GM23338 (cell line): ENCODE measurements at regions not wholly inside any gene's neighbourhood (a gene's known extent, or its start where the extent isn't known, plus 50 kb on each side); places are given as distances from the start of the nearest gene placed in this dataset.

Experiments
- ATAC-seq: fragments of 200-7000 bp; cut with Tn5 transposase; 3 replicates; pipeline ENCODE4 v1.9.1; 2020
- DNase-seq: peaks from one replicate; pipeline ENCODE4 v3.0.0-alpha.2; 2015; ENCODE audit warnings: low spot score
- H2AFZ ChIP-seq: fragments of 200-600 bp; sonication (generic); 2 replicates; pipeline ENCODE4 v1.8.0; 2016; ENCODE audit warnings: antibody characterized with exemption, mild to moderate bottlenecking, moderate library complexity
- H3F3A ChIP-seq: fragments of 200-600 bp; sonication (generic); replicated peaks from 2 replicates; pipeline ENCODE4 v1.8.0; 2017; ENCODE audit warnings: antibody characterized with exemption, mixed run types, low read depth
- H3K27ac ChIP-seq: fragments of 200-600 bp; sonication (generic); 2 replicates; pipeline ENCODE4 v1.6.1; 2016; ENCODE audit warnings: low read depth
- H3K27me3 ChIP-seq: fragments of 200-600 bp; sonication (generic); 2 replicates; pipeline ENCODE4 v1.8.0; 2016; ENCODE audit warnings: mild to moderate bottlenecking, mixed run types, moderate library complexity; ENCODE audit not compliant: insufficient read depth
- H3K36me3 ChIP-seq: fragments of 200-600 bp; sonication (generic); 2 replicates; pipeline ENCODE4 v1.8.0; 2016; ENCODE audit warnings: mild to moderate bottlenecking; ENCODE audit not compliant: insufficient read depth
- H3K4me1 ChIP-seq: fragments of 200-600 bp; sonication (generic); 2 replicates; pipeline ENCODE4 v1.8.0; 2016; ENCODE audit warnings: mild to moderate bottlenecking, moderate library complexity; ENCODE audit not compliant: insufficient read depth
- H3K4me2 ChIP-seq: fragments of 200-600 bp; sonication (generic); 2 replicates; pipeline ENCODE4 v1.7.1; 2017; ENCODE audit warnings: mixed run types
- H3K4me3 ChIP-seq: fragments of 200-600 bp; sonication (generic); 2 replicates; pipeline ENCODE4 v1.6.1; 2016; ENCODE audit warnings: mixed run types
- H3K79me2 ChIP-seq: fragments of 200-600 bp; sonication (generic); replicated peaks from 2 replicates; pipeline ENCODE4 v1.8.0; 2017; ENCODE audit warnings: mild to moderate bottlenecking; ENCODE audit not compliant: insufficient read depth
- H3K9me2 ChIP-seq: fragments of 200-600 bp; sonication (generic); 2 replicates; pipeline ENCODE4 v1.8.0; 2017; ENCODE audit not compliant: insufficient read depth
- H4K20me1 ChIP-seq: fragments of 200-600 bp; sonication (generic); replicated peaks from 2 replicates; pipeline ENCODE4 v1.8.0; 2017; ENCODE audit warnings: mild to moderate bottlenecking; ENCODE audit not compliant: insufficient read depth
- H3K27ac Mint-ChIP-seq: 2 replicates; pipeline ENCODE4 v1.8.0; 2020; ENCODE audit warnings: inconsistent platforms, mild to moderate bottlenecking, moderate library complexity, mixed read lengths
- H3K27me3 Mint-ChIP-seq: 3 replicates; pipeline ENCODE4 v1.8.0; 2022; ENCODE audit warnings: low read depth, mild to moderate bottlenecking, moderate library complexity, mixed read lengths, inconsistent platforms; ENCODE audit not compliant: insufficient read depth, poor library complexity
- H3K36me3 Mint-ChIP-seq: 3 replicates; pipeline ENCODE4 v1.8.0; 2021; ENCODE audit warnings: low read depth, mild to moderate bottlenecking, inconsistent platforms, moderate library complexity, mixed read lengths
- H3K4me1 Mint-ChIP-seq: 3 replicates; pipeline ENCODE4 v1.8.0; 2020; ENCODE audit warnings: mild to moderate bottlenecking, inconsistent platforms, mixed read lengths
- H3K4me3 Mint-ChIP-seq: 3 replicates; pipeline ENCODE4 v1.8.0; 2021; ENCODE audit warnings: moderate library complexity, mild to moderate bottlenecking, inconsistent platforms, mixed read lengths
- H3K9me3 Mint-ChIP-seq: 3 replicates; pipeline ENCODE4 v1.8.0; 2020; ENCODE audit warnings: moderate library complexity, mild to moderate bottlenecking, inconsistent platforms, mixed read lengths
- EZH2 ChIP-seq: fragments of 200-600 bp; sonication (generic); IDR thresholded peaks from one replicate; pipeline ENCODE4 v1.8.0; 2017; ENCODE audit warnings: antibody characterized with exemption, mild to moderate bottlenecking, low read depth; ENCODE audit not compliant: unreplicated experiment
- JUNB ChIP-seq: IDR thresholded peaks from one replicate; pipeline ENCODE4 v1.6.1; 2016; ENCODE audit warnings: antibody characterized with exemption; ENCODE audit not compliant: unreplicated experiment
- ZNF114 ChIP-seq: fragments of 250-450 bp; sonication (Bioruptor Pico); IDR thresholded peaks from 2 replicates; pipeline ENCODE4 v1.5.0; 2020; ENCODE audit warnings: mild to moderate bottlenecking, moderate library complexity
- ZNF331 ChIP-seq: fragments of 250-450 bp; sonication (Bioruptor Pico); IDR thresholded peaks from 2 replicates; pipeline ENCODE4 v1.5.0; 2020; ENCODE audit warnings: low read depth, mild to moderate bottlenecking, moderate library complexity
- TF ChIP-seq, protein P1 (sequence below): fragments of 250-450 bp; sonication (Bioruptor Pico); IDR thresholded peaks from 2 replicates; pipeline ENCODE4 v1.5.0; 2020; ENCODE audit warnings: mild to moderate bottlenecking, moderate library complexity
- TF ChIP-seq, protein P2 (sequence below): IDR thresholded peaks from 2 replicates; pipeline ENCODE4 v1.6.1; 2016; ENCODE audit warnings: antibody characterized with exemption
- TF ChIP-seq, protein P3 (sequence below), 2 experiments: fragments of 200-600 bp in 1 of 2; sonication (generic) in 1 of 2; conservative IDR thresholded peaks; 2 replicates each; pipeline versions ENCODE4 v1.5.1 to v1.6.1; 2016 to 2017; ENCODE audit warnings: antibody characterized with exemption in 2 of 2, low read depth in 2 of 2, mild to moderate bottlenecking in 2 of 2, moderate library complexity in 1 of 2

DNA sequence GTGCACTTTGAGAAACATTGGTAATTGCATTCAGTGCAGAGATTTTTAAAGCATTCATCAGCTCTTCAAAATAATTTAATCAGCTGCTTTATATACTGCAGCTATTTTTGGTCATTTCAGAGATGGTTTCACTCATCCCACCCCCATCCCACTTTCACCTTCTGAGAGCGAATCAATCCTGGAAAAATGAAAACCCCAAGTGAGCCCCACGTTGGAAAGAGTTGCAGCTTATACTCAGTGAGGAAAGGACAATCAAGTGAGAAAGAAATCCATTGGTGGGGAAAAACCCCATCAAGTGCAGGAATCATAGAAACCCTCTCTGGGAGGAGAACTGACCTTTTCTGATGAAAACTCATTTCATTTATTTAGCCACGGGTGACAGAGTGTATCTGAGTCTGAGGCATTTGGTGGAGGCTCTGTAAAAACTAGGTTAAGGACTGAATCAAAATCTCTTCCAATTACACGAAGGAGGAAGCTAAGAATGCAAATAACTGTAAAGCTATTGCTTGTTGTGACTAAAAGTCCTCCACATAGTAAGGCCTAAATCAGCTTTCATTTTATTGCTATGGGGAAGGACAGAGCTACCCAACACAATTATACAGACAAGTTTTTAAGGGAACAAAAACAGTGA lies 240.4 kb upstream of the PGRMC2 start (continued):
- TF ChIP-seq, protein P1, sequence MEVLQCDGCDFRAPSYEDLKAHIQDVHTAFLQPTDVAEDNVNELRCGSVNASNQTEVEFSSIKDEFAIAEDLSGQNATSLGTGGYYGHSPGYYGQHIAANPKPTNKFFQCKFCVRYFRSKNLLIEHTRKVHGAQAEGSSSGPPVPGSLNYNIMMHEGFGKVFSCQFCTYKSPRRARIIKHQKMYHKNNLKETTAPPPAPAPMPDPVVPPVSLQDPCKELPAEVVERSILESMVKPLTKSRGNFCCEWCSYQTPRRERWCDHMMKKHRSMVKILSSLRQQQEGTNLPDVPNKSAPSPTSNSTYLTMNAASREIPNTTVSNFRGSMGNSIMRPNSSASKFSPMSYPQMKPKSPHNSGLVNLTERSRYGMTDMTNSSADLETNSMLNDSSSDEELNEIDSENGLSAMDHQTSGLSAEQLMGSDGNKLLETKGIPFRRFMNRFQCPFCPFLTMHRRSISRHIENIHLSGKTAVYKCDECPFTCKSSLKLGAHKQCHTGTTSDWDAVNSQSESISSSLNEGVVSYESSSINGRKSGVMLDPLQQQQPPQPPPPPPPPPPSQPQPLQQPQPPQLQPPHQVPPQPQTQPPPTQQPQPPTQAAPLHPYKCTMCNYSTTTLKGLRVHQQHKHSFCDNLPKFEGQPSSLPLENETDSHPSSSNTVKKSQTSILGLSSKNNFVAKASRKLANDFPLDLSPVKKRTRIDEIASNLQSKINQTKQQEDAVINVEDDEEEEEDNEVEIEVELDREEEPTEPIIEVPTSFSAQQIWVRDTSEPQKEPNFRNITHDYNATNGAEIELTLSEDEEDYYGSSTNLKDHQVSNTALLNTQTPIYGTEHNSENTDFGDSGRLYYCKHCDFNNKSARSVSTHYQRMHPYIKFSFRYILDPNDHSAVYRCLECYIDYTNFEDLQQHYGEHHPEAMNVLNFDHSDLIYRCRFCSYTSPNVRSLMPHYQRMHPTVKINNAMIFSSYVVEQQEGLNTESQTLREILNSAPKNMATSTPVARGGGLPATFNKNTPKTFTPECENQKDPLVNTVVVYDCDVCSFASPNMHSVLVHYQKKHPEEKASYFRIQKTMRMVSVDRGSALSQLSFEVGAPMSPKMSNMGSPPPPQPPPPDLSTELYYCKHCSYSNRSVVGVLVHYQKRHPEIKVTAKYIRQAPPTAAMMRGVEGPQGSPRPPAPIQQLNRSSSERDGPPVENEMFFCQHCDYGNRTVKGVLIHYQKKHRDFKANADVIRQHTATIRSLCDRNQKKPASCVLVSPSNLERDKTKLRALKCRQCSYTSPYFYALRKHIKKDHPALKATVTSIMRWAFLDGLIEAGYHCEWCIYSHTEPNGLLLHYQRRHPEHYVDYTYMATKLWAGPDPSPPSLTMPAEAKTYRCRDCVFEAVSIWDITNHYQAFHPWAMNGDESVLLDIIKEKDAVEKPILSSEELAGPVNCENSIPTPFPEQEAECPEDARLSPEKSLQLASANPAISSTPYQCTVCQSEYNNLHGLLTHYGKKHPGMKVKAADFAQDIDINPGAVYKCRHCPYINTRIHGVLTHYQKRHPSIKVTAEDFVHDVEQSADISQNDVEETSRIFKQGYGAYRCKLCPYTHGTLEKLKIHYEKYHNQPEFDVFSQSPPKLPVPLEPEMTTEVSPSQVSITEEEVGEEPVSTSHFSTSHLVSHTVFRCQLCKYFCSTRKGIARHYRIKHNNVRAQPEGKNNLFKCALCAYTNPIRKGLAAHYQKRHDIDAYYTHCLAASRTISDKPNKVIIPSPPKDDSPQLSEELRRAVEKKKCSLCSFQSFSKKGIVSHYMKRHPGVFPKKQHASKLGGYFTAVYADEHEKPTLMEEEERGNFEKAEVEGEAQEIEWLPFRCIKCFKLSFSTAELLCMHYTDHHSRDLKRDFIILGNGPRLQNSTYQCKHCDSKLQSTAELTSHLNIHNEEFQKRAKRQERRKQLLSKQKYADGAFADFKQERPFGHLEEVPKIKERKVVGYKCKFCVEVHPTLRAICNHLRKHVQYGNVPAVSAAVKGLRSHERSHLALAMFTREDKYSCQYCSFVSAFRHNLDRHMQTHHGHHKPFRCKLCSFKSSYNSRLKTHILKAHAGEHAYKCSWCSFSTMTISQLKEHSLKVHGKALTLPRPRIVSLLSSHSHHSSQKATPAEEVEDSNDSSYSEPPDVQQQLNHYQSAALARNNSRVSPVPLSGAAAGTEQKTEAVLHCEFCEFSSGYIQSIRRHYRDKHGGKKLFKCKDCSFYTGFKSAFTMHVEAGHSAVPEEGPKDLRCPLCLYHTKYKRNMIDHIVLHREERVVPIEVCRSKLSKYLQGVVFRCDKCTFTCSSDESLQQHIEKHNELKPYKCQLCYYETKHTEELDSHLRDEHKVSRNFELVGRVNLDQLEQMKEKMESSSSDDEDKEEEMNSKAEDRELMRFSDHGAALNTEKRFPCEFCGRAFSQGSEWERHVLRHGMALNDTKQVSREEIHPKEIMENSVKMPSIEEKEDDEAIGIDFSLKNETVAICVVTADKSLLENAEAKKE (CRISPR knock-in tag) = no peak
- no peak for TF ChIP-seq ZNF114 (CRISPR knock-in tag)

DNA sequence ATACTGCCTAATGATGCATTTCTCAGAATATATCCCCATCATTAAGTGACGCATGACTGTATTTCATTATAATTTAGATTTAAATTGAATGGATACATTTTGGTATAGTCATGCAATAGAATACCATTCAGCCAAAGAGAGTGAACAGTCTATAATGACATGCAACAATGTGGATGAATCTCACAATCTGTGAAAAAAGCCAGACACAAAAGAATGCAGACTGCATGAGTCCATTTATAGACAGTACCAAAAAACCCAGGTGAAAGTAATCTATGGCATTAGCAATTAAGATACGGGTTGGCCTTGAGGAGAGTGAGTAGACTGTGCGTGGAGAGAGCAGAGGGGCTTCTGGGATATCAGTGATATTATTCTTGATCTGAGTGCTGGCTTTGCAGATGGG lies 239.7 kb upstream of the PGRMC2 start:
- no peak for ATAC-seq
- no peak overlapping the region for H3K27ac Mint-ChIP-seq
- TF ChIP-seq ZNF331 (no peak), EZH2 (no peak), JUNB (no peak)
- TF ChIP-seq, protein P2, sequence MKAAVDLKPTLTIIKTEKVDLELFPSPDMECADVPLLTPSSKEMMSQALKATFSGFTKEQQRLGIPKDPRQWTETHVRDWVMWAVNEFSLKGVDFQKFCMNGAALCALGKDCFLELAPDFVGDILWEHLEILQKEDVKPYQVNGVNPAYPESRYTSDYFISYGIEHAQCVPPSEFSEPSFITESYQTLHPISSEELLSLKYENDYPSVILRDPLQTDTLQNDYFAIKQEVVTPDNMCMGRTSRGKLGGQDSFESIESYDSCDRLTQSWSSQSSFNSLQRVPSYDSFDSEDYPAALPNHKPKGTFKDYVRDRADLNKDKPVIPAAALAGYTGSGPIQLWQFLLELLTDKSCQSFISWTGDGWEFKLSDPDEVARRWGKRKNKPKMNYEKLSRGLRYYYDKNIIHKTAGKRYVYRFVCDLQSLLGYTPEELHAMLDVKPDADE = no peak
- TF ChIP-seq, protein P3, sequence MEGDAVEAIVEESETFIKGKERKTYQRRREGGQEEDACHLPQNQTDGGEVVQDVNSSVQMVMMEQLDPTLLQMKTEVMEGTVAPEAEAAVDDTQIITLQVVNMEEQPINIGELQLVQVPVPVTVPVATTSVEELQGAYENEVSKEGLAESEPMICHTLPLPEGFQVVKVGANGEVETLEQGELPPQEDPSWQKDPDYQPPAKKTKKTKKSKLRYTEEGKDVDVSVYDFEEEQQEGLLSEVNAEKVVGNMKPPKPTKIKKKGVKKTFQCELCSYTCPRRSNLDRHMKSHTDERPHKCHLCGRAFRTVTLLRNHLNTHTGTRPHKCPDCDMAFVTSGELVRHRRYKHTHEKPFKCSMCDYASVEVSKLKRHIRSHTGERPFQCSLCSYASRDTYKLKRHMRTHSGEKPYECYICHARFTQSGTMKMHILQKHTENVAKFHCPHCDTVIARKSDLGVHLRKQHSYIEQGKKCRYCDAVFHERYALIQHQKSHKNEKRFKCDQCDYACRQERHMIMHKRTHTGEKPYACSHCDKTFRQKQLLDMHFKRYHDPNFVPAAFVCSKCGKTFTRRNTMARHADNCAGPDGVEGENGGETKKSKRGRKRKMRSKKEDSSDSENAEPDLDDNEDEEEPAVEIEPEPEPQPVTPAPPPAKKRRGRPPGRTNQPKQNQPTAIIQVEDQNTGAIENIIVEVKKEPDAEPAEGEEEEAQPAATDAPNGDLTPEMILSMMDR (conservative IDR thresholded peaks at IDR 0.05; ENCODE audit: low read depth in 2 of 2) = no peak

More for the DNA sequence above, 239.7 kb upstream of the PGRMC2 start:
- DNase-seq = no peak
- H3K9me2 ChIP-seq = no peaks in the 10 kb centered on the region
- no peak overlapping the region for H3K27ac ChIP-seq
- no peaks in the 10 kb centered on the region for H3K79me2 ChIP-seq
- H3K4me2 ChIP-seq = no peak overlapping the region
- H3K27me3 ChIP-seq = no peaks in the 10 kb centered on the region
- H3K36me3 ChIP-seq = no peaks in the 10 kb centered on the region
- no peaks in the 10 kb centered on the region for H3K36me3 Mint-ChIP-seq
- peaks cover 3% of the 10 kb centered on the region for H3K27me3 Mint-ChIP-seq
- H4K20me1 ChIP-seq = no peaks in the 10 kb centered on the region
- peaks cover 29% of the 10 kb centered on the region for H3K4me1 Mint-ChIP-seq
- H3K4me1 ChIP-seq = peaks cover 8% of the 10 kb centered on the region; the same call in 1 of the 2 replicates
- H2AFZ ChIP-seq = no peak overlapping the region
- no peaks in the 10 kb centered on the region for H3F3A ChIP-seq
- H3K4me3 ChIP-seq = no peak overlapping the region
- no peak overlapping the region for H3K4me3 Mint-ChIP-seq
- no peaks in the 10 kb centered on the region for H3K9me3 Mint-ChIP-seq
